ENCODE measurements at regions not wholly inside any gene's neighbourhood (a gene's known extent, or its start where the extent isn't known, plus 50 kb on each side); places are given as distances from the start of the nearest gene placed in this dataset.

DNA sequence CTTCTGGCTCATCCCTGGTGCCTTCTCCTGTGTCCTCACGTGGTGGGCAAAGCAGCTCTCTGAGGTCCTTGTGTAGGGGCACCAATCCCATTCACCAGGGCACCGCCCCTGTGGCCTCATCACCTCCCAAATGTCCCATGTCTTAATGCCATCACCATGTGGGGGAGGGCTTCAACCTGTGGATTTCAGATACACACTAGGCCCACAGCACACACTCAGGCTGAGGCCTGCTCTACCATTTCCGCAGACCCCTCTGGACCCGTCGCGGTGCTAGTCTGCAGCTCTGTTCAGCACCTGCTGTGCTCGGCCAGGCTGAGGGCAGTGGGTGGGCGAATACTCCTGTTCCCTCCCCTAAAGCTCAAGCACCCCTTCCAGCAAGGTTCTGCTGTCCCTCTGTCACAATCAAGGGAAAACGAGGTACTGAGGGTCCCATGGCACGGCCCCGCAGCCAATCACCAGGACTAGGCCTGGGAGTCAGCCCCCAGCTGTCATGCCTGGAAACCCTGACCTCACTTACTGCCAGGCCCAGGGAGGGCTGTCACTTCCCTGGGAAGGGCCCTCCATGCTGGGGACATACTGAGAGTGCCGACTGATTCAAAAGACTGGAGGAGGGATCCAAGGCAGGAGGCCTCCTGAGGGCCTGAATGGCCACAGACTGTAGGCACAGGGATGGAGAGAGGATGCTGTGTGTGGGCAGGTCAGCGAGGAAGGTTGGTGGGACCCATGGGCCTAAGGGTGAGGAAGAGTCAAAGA is 123.8 kb upstream of the RET start:
- no peak for DNase-seq

DNA sequence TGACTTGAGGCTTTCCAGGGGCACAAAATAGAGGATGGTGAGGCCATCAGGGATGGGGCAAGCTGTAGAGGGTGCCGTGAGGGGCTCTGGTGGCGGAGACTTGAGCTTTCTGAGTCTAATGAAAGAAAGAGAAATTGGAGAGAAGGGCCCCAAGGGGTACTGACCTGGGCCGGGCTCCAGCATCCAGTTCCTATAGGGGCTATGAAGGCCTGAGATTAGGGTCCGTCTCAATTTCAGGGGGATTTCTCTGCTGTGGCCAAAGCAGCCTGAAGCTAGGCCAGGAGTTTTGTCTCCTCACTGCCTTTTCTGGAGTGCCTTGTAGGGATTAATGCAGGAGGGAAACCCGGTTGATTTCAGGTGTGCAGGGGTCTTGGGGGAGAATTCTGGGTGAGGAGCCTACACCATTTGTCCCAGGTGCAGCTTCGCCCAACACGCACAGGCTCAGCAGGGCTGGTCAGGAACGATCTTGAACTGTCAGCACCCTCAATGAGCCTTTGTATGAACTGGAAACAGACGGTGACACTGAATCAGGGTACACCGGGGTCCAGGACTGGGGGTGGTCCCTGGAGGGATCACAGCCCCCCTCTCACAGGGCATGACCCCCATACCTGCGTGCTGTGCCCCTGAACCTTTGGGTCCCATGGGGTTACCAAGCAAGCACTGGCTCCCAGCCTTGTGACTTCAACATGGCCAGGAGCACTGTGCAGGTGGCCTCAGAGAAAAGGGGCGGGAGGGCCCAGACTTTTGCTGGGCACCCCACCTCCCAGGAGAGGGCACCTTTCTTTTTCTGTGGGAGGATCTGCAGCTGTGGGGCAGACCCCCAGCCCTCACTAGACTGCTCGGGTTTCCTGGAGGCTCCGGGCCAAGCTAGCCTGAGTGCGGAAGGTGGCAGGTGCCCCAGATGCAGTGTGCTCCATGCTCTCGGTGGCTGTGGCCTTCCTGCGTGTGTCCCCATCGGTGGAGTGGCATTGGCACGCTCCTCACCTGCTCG is 122.9 kb upstream of the RET start:
- DNase-seq, result no peak

DNA sequence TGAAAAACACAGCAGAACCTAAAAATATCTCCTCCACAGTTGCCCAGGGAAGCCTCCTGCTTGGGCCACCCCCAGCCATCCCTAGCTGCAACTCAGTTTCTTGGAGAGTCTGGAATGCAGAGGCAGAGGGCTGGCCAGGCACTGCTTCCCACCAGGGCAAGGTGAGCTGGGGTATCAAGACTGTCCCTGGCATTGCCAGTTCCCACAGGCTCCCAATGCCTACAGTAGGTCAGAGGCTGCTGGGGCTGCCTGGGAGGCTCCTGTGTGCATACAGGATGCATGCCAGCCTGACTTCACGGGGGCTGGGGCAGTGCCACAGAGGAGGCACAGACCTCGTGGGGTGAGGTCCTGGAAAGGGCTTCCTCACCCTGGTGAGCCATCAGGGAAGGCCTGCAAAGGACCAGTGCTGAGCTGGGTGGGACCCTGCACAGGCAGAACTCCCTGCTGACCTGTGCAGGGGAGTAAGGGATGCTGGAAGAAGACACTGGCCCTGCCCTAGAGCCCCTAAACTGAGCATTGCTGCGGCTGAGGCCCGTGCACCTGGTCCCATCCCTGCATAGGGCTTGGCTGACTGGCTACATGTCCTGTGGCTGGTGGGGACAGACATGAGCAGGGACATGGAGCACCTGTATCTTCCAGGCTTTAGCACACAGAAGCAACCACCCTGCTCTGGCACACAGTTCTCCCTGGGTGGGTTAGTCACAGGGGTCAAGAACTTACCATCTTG is 121.9 kb upstream of the RET start:
- DNase-seq, result no peak

DNA sequence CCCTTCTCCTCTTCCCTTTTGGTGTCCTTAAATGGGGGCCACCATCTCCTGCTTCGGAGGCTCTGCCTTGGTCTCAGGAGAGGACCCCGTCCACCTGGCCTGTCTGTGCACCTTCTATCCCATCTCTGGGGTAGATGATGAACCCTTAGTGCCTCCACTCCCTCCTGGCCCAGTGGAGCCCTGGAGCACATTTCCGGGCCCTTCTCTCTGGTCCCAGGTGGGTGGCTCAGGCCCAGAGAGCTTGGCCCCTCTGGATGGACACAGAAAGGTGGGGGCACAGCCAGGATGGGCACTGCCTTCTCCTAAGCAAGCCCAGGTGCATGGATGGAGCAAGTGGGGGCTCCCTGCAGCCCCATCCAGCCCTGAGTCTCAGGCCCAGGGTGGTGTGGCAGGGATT is 121.4 kb upstream of the RET start:
- DNase-seq, result no peak

DNA sequence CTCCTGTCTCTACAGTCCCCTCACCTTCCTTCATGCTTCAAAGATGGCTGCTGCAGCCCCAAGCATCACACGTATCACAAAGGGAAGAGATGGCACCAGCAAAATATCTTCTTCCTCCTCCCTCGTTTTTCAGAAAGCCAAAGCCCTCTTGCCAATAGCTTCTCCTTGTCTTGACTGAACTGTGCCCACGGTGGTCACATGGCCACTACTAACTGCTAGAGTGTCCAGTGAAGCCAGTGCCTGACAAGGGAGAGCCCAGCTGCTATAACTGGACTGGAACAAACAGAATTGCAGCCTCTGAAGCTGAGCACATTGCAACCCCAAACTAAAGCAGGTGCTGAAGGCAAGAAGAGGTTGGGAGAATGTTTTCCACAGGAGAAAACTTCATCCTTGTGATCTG is 120.8 kb upstream of the RET start:
- no peak for DNase-seq

DNA sequence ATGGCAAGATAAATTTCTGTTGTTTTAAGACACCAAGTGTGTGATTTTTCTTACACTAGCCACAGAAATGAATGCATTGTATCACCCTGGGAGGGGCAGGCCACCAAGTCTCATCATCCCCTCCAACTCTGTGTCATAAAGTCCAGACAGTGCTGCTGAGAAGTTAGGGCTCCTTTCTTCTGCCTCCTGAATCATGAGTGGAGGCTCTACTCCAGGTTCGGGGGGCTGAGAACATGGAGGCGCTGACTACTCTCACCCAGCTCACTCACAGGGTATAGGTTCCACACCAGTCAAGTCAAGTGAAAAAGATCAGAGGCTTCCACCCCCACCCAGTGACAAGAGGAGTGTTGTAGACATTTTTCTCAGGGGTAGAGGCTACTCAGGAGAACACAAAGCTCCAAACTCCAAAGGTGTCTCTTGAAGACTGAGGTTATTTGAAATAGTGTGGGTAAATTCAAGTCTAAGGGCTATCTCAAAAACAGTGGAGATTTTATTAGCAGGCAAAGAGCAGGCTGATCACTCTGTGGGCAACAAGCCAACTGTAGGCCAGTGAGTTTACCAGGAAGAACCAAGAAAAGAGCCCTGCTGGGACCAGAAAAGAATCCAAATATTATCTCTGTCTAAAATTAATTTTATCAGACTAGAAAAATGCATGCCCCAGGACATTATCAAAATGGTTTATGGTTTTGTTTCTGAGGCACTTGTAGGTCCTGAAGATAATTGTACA is 118.6 kb upstream of the RET start:
- DNase-seq, result no peak

DNA sequence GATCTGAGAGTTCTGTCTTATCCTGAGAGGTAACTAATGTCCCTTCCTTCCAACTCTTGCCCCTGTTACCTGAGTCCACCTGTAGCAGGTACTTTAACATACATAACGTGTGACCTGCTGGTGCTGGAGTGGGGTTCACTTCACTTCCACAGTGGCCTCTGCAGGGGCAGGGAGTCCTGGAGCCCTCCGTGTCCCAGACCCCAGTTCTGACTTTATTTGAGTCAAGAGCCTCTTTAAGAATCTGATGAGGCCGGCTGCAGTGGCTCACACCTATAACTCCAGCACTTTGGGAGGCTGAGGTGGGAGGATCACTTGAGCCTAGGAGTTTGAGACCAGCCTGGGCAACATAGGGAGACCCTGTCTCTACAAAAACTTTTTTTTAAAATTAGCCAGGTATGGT is 117.0 kb upstream of the RET start:
- DNase-seq, result no peak

DNA sequence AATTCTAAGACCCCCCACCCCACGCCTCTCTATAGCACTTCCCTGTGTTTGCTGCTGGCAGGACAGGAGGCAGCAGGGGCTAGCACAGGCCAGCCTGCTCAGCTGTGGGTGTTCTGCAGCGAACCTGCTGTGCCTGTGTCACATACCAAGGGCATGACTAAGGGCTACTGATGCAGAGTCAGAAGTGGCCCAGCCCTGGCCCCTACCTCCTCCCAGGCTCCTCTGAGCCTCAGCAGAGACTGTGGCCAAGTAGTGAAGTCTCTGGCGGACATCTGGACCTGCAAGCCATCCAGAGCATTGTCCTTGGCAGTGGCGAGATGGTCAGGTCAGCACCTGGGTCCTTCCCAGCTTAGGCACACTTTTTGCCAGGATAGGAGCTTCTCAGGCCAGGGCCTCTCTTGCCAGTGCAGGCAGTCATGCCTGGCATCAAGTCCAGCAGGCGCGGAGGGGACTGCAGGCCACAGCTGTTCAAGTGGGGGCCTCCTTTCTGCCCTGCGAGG is 116.3 kb upstream of the RET start:
- DNase-seq, result no peak

DNA sequence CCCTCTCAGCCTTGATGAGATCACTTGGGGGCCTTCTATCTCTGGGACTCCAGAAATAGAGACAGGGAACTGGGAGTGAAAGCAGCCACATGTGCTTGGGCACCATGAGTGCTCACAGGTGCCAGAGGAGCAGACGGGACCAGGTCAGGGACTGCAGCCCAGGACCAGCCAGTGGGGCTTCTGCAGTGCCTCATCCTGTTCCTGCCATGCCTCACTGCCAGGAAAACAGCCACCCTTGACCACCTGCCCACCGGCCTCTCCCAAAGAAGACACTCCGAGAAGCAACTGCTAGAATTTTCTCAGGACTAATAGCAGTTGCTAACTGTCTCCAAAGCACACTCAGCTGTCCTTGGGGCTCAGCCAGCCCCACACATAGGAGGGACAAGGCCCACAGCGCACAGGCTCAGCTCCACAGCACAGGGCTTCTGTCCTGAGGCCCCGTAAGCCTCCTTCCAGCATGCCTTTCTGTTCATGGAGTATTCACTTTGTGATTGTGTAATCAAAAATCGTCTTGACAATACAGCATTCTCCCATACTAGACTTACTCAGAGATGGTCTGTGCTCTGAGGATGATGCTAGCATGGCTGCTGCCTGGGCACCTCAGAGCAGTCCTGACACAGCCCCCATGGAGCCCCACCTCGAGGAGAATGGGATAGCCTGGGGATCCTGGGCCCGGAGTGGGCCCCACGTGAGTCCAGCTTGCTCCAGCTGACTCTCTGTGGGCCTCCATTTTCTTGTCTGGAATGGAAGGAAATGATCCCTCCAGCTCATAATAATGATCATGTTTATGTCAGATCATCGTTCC is 115.7 kb upstream of the RET start:
- no peak for DNase-seq

DNA sequence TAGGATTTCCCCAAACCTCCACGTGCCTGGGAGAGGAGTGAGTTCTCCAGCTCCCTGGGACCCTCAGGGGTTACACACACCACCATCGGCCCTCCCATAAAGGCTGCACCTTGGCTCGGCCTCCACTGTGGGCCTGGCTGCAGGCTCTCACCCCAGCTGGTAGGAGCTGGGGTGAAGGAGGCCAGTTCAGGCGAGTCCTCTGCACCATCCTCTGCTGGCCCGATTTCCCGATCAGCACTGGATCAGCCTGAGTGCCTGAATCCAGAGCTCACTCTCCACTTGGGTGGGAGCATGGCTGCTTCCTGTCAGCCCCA is 115.1 kb upstream of the RET start:
- DNase-seq, result no peak

DNA sequence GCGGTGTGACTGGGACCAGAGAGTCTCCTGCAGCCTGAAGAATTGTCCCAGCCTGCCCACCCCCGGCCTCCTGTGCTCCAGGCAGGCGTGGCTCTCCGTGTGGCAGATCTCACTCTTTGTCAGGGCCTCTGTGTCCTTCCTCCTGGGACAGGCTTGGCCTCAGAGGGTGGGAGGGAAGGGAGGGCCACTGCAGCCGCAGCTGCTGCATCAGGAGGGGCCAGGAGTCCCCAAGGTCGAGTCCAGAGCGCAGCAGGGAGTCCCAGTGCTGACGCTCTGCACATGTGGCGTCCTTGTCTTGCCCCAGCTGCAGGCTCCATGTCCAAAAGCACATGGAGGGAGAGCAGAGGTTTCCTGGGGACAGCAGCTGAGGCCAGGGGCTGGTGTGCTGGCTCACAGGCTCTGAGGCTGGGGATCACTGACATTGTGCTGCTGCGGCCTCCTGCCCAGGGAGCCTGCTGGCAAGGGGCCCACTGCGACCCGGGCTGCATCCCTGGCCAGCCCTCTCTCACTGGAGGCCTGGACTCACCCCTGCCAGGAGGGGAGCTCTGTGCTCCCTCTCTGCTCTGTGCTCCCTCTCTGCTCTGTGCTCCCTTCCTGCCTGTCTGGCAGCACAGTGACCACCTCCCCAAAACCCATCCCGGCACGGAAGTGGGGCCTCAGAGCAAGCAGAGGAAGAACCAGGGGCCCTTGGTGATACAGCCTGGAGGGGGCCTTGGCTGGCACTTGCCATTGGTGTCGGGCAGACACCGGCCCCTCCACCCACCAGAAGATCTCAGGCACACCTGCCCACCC is 114.6 kb upstream of the RET start:
- no peak for DNase-seq

DNA sequence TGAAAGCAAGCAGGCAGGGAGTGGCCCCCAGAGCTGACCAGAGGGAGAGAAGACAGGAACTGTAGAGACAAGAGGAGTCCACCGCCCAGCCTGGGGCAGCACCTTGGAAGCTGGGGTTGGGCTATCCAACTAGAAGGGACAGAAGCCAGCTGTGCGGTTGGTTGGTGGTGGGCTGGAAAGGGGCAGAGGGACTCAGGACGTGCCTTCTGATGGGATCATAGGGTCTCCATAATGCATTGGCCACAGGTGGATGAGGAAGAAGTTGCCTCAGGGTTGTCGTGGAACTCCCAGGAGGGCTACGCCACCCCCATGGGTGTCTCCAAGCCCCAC is 114.0 kb upstream of the RET start:
- no peak for DNase-seq

DNA sequence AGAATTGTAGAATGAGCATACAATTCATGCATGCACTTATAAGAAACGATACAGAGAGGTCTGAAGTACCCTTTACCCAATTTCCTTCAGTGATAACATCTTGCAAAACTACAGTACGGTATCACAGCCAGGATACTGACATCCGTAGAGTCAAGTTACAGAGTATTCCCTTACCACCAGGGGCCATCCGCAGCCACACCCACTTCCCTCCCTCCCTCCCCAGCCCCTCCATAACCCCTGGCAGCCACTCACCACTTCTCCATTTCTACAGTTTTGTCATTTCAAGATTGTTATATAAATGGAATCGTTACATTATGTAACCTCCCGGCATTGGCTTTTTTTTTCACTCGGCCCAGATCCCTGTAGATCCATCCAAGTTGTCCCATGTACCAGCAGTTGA is 113.6 kb upstream of the RET start:
- DNase-seq, result no peak

DNA sequence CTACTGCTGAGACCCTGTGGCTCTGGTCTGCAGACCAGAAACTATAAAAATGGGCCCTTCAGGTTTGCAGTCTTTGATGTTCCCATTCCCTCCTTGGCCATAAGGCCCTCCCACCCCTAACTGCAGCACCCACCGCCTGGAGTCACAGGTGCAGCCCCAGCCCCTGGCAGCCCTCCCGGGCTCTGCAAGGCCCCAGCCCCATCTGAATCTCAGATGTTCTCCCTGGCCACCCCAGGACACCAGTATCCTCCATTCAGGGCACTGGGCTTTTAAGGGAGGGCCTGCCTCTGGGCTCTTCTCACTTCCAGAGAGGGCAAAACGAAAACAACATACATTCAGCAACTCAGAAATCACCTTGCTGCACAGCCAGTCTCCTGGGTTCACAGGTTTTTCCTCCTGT is 107.7 kb upstream of the RET start:
- no peak for DNase-seq

DNA sequence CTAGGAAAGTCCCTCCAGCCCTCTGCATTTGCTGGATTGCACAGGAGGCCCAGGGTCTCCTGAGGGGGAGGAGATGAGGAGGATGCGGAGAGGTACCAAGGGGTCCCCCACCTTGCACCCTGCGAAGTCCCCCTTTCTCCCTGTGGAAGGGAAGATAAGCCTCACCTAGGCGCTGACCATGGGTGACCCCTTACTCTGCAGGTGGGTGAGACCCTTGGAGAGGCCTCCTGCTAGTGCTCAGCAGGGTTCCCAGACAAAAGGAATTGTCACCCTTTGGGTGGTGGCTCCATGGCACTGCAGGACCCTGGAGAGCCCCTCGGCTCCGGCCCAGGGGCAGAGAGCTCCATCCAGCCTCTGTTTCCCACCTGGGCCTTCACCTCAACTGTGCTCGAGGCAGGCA is 107.0 kb upstream of the RET start:
- DNase-seq, result no peak

DNA sequence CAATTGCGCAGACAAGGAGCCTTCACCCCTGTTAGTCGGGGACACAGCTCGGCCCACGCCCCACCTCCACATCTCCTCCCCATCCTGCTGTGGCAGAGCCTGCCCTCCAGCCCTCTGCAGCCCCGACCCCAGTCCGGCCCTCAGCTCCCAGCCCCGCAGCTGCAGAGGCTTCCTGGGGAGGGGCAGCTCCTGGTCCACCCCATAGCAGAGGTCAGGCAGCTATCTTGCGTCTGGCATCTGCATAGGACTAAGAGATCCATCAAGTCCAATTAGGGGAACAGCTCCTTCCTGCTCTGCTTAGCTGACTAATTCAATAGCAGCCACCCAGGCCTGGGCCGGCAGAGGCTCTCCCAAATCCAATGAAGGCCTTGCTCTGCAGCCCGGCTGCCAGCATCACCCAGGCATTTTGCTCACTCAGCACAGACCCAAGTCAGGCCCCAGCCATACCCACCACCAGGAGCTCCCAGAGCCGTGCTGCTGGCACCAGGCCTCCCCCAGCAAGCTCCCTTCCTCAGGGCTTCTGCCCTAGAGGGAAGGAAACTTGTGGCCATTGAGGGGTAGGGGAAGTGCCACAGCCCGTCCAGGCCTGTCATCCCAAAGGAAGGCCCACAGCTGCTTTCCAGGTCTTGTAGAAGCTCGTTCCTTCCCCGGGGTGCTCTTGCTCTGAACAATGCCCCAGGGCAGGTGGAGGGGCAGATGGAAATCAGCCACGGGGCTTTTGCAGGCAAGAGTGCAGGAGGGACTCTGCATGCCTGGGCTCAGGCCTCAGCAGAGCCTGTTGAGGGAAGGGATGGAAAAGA is 106.2 kb upstream of the RET start:
- DNase-seq, result no peak

DNA sequence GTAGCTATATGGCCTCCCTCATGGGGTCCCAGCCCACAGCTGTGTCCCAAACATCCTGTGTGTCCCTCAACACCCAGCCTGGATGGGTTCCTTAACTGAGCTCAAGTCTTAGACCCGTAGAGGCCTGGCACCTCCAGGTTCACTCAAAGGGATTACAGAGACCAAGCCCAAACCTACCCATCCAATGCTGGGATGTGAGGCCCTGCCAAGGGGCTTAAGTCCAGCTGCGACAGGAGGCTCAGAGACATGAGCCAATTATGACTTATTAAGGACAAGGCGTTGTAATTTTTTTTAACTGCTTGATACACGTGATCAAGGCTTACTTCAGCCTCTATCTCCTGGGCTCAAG is 105.6 kb upstream of the RET start:
- no peak for DNase-seq

DNA sequence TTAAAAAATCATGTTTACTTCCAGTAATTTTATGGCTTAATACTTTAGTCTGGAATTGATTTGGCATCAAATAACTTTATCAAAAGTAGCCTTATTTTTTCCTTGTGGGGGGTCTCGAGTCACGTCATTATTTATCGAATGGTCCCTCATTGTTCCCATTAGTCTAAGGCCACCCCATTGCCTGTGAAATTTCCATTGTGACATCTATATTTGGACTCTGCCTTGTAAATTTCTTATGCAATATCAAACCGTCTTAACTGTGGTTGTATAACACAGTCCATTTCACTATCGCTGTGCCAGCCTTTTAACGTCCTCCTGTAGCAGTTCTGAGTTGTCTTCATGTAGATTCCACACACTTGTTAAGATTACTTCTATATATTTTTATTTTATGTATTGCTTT is 103.9 kb upstream of the RET start:
- no peak for DNase-seq

DNA sequence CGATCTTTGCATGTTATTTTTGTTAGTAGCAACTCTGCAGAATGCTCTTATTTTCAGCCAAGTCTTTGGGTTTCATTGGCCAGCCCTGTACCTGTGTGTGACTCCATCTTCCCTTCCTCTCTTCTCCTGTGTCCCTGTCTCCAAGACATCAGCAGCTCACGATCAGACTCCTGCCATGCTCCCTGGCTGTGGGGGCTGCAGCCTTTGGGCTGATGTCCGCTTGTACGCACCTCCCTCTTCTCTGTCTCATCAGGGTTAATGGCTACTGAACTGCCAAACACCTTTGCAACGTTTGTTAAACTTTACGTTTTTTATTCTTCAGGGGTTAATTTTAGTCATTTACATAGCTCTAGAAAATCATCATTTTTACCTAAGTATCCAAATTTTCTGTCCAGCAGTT is 103.5 kb upstream of the RET start:
- DNase-seq, result no peak

DNA sequence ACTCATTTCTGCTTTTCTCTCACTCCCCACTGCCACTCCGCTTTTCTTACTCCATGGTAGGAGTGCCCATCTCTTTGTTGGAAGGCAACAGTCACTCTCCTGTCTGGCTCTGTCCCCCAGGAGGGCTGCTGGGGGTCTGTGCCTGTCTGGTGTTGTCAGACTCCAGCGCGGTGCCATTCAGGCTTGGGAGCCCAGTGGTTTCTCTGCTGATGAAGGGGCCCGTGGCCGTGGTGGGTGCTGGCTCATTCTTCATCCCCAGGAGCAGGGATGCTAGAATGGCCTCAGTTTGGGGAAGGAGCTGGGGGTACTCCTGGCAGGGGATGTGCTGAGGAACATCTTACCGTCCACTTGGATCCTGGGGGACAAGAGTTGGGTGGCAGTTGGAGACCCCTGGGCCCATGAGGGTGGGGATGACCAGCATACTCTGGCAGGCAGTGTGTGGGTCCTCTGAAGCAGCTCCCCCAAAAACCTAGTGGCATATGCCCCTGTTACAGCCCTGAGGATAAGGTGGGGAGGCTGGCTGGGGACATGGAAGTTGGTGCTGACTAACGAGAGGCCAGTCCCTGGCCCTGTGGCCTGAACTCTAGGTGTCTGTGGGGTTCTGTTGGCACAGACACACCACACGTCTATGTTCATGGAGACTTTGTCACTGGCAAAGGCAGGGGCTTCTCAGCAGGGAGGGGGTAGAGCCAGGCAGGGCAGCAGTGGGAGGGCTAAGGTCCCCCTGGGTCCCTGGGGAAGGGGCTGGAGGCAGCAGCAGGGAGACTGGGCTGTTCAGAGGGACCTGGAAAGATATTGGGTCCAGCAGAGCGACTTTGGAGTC is 102.8 kb upstream of the RET start:
- no peak for DNase-seq
